SK-N-SH (cell line): ENCODE measurements at regions not wholly inside any gene's neighbourhood (a gene's known extent, or its start where the extent isn't known, plus 50 kb on each side); places are given as distances from the start of the nearest gene placed in this dataset.
A peak's percentile ranks its signal among the peaks of the same experiment; 100 is the strongest.

Experiments used
- CTCF ChIA-PET: fragments of 300-600, 350-600 bp; formaldehyde crosslinking; extraction: SDS; loops from one replicate; lab custom pipeline; 2021; lab: Yijun Ruan, JAX
- POLR2A ChIA-PET: fragments of 350-600 bp; sonication (Branson Sonifier 250); formaldehyde crosslinking; extraction: SDS; loops from one replicate; lab custom pipeline; 2020; ENCODE audit warnings: antibody characterized with exemption, inconsistent platforms; lab: Yijun Ruan, JAX
- DNase-seq: peaks from one replicate; pipeline ENCODE4 v3.0.0; 2012
- H2AFZ ChIP-seq: fragments of 200-600 bp; sonication (generic); 2 replicates; pipeline ENCODE4 v1.8.1; 2016; ENCODE audit warnings: antibody characterized with exemption, mild to moderate bottlenecking, low read depth
- H3F3A ChIP-seq: fragments of 200-600 bp; sonication (generic); replicated peaks from 2 replicates; pipeline ENCODE3; 2016; ENCODE audit warnings: antibody characterized with exemption, mild to moderate bottlenecking; ENCODE audit not compliant: insufficient read depth
- H3K27ac ChIP-seq, 2 experiments: fragments of 200-500 bp in 1 of 2; fragments of 200-600 bp in 1 of 2; sonication (Bioruptor generic) in 1 of 2; sonication (generic), shearing (Covaris generic) in 1 of 2; 2 replicates each; pipeline versions ENCODE4 v1.5.1 to v1.6.1; 2014 to 2016; ENCODE audit warnings: low read depth in 2 of 2, inconsistent platforms in 1 of 2, low read length in 1 of 2, mild to moderate bottlenecking in 1 of 2, mixed read lengths in 1 of 2
- H3K27me3 ChIP-seq: fragments of 200-600 bp; sonication (generic), shearing (Covaris generic); 2 replicates; pipeline ENCODE4 v1.6.1; 2016; ENCODE audit warnings: mixed run types; ENCODE audit not compliant: insufficient read depth
- H3K36me3 ChIP-seq, 2 experiments: fragments of 200-500 bp in 1 of 2; fragments of 200-600 bp in 1 of 2; sonication (Bioruptor generic) in 1 of 2; sonication (generic) in 1 of 2; replicated peaks in 1 of 2; 2 replicates each; pipeline versions ENCODE3 to v1.5.1; 2014 to 2016; ENCODE audit warnings: low read length in 1 of 2, mild to moderate bottlenecking in 1 of 2; ENCODE audit not compliant: insufficient read depth in 2 of 2, control insufficient read depth in 1 of 2
- H3K4me1 ChIP-seq, 2 experiments: fragments of 200-500 bp in 1 of 2; fragments of 200-600 bp in 1 of 2; sonication (Bioruptor generic) in 1 of 2; sonication (generic), shearing (Covaris generic) in 1 of 2; 2 replicates each; pipeline versions ENCODE4 v1.5.1 to v1.6.1; 2014 to 2016; ENCODE audit warnings: low read depth in 1 of 2, low read length in 1 of 2, mixed run types in 1 of 2; ENCODE audit not compliant: insufficient read depth in 2 of 2, control insufficient read depth in 1 of 2
- H3K4me2 ChIP-seq: fragments of 200-600 bp; sonication (generic), shearing (Covaris generic); 2 replicates; pipeline ENCODE4 v1.6.1; 2017; ENCODE audit warnings: mixed run types
- H3K4me3 ChIP-seq, 2 experiments: fragments of 200-500 bp in 1 of 2; fragments of 200-600 bp in 1 of 2; sonication (Bioruptor generic) in 1 of 2; sonication (generic), shearing (Covaris generic) in 1 of 2; 2 replicates each; pipeline versions ENCODE4 v1.5.1 to v1.8.1; 2014 to 2016; ENCODE audit warnings: low read depth in 2 of 2, inconsistent platforms in 1 of 2, low read length in 1 of 2, mild to moderate bottlenecking in 1 of 2, mixed read lengths in 1 of 2, moderate library complexity in 1 of 2
- H3K79me2 ChIP-seq: fragments of 200-600 bp; sonication (generic); 2 replicates; pipeline ENCODE4 v1.8.1; 2017; ENCODE audit warnings: mild to moderate bottlenecking; ENCODE audit not compliant: insufficient read depth
- H3K9ac ChIP-seq: fragments of 200-600 bp; sonication (generic); 2 replicates; pipeline ENCODE4 v1.6.1; 2017; ENCODE audit warnings: mixed run types
- H3K9me2 ChIP-seq: fragments of 200-600 bp; sonication (generic); 2 replicates; pipeline ENCODE4 v1.6.1; 2017; ENCODE audit warnings: mixed run types
- H3K9me3 ChIP-seq: fragments of 200-600 bp; sonication (generic); 2 replicates; pipeline ENCODE4 v1.6.1; 2017; ENCODE audit warnings: mixed run types, mild to moderate bottlenecking, moderate library complexity
- H4K20me1 ChIP-seq: fragments of 200-600 bp; sonication (generic); 2 replicates; pipeline ENCODE4 v1.6.1; 2017; ENCODE audit warnings: mild to moderate bottlenecking, mixed run types; ENCODE audit not compliant: insufficient read depth
- CHD2 ChIP-seq: fragments of 150-350 bp; IDR thresholded peaks from 2 replicates; pipeline ENCODE4 v1.6.1; 2018; ENCODE audit warnings: low read length; ENCODE audit not compliant: partially characterized antibody
- ELF1 ChIP-seq: IDR thresholded peaks from 2 replicates; pipeline ENCODE4 v1.4.0; 2012
- EP300 ChIP-seq, 2 experiments: IDR thresholded peaks; 2 replicates each; pipeline versions ENCODE4 v1.4.0 to v1.6.1; 2012; ENCODE audit warnings: borderline replicate concordance in 1 of 2, low read depth in 1 of 2, low read length in 1 of 2
- FOSL2 ChIP-seq: IDR thresholded peaks from 2 replicates; pipeline ENCODE4 v1.4.0; 2012; ENCODE audit warnings: low read depth, mild to moderate bottlenecking, moderate library complexity, borderline replicate concordance
- FOXJ3 ChIP-seq: sonication (generic); formaldehyde crosslinking; IDR thresholded peaks from 2 replicates; pipeline ENCODE4 v1.5.1; 2020; ENCODE audit warnings: mild to moderate bottlenecking, missing genetic modification reagents
- GATA2 ChIP-seq: sonication (generic); formaldehyde crosslinking; IDR thresholded peaks from 2 replicates; pipeline ENCODE4 v1.5.0; 2020; ENCODE audit warnings: mild to moderate bottlenecking, missing genetic modification reagents
- JUND ChIP-seq: IDR thresholded peaks from 2 replicates; pipeline ENCODE4 v1.4.0; 2012
- MAX ChIP-seq: IDR thresholded peaks from 2 replicates; pipeline ENCODE4 v1.4.0; 2012; ENCODE audit warnings: low read depth
- NFIC ChIP-seq: IDR thresholded peaks from 2 replicates; pipeline ENCODE4 v1.4.0; 2012; ENCODE audit warnings: borderline replicate concordance
- NRF1 ChIP-seq: IDR thresholded peaks from 2 replicates; pipeline ENCODE4 v1.6.1; 2012; ENCODE audit warnings: low read depth, mild to moderate bottlenecking, low read length
- PBX3 ChIP-seq: IDR thresholded peaks from 2 replicates; pipeline ENCODE4; 2012
- RCOR1 ChIP-seq: fragments of 150-350 bp; IDR thresholded peaks from 2 replicates; pipeline ENCODE4 v1.6.1; 2017; ENCODE audit warnings: antibody characterized with exemption, low read length
- RFX5 ChIP-seq: IDR thresholded peaks from 2 replicates; pipeline ENCODE4 v1.6.1; 2012; ENCODE audit warnings: mild to moderate bottlenecking, improper control_type of control experiment, low read length
- SIN3A ChIP-seq: IDR thresholded peaks from 2 replicates; pipeline ENCODE4 v1.6.1; 2012; ENCODE audit warnings: low read depth, mild to moderate bottlenecking, low read length, moderate library complexity, borderline replicate concordance
- SMC3 ChIP-seq: IDR thresholded peaks from 2 replicates; pipeline ENCODE4 v1.6.1; 2012; ENCODE audit warnings: low read depth, low read length, improper control_type of control experiment
- TCF12 ChIP-seq: IDR thresholded peaks from 2 replicates; pipeline ENCODE4 v1.4.0; 2012
- TEAD4 ChIP-seq: IDR thresholded peaks from 2 replicates; pipeline ENCODE4 v1.4.0; 2012; ENCODE audit warnings: mild to moderate bottlenecking, borderline replicate concordance; ENCODE audit not compliant: insufficient read depth
- USF2 ChIP-seq: fragments of 150-350 bp; IDR thresholded peaks from 2 replicates; pipeline ENCODE4 v1.6.1; 2017; ENCODE audit warnings: antibody characterized with exemption, low read length, low read depth, borderline replicate concordance
- WGBS: methylation state at CpG from one replicate; pipeline ENCODE4 v1.1.6; 2017; ENCODE audit warnings: low lambda C conversion rate; 5-methylcytosine and 5-hydroxymethylcytosine counted together
- TF ChIP-seq, protein P1 (sequence below): IDR thresholded peaks from 2 replicates; pipeline ENCODE4 v1.4.0; 2012; ENCODE audit warnings: low read depth, borderline replicate concordance
- TF ChIP-seq, protein P2 (sequence below): IDR thresholded peaks from 2 replicates; pipeline ENCODE4 v1.4.0; 2012; ENCODE audit warnings: low read depth, borderline replicate concordance

- ChIA-PET CTCF (interaction anchor here (0.7 to 1.3 kb wide), 3 partner anchors 9 to 309 kb away, joined by 3 to 4 read pairs (median 4); no protein-coding TSS in a partner anchor), POLR2A (no interaction called here)
- peaks cover 4 to 25% of the 10 kb centered on the region in 2 experiments for H3K36me3 ChIP-seq
- H3K79me2 ChIP-seq = peaks cover 68% of the 10 kb centered on the region
- no peaks in the 10 kb centered on the region for H3K9me3 ChIP-seq
- no peak overlapping the region for H3K4me3 ChIP-seq
- H2AFZ ChIP-seq = no peak overlapping the region
- no peaks in the 10 kb centered on the region for H3K9me2 ChIP-seq
- H3K4me2 ChIP-seq = peak overlapping the region; percentile 62; the same call in 1 of the 2 replicates
- peak overlapping the region; percentile 81 to 93 for H3K27ac ChIP-seq
- H3K9ac ChIP-seq = peak overlapping the region; percentile 15; the same call in 1 of the 2 replicates
- 87% methylated on average over 16 of the region's 22 CpGs for WGBS
- TF ChIP-seq, protein P1, sequence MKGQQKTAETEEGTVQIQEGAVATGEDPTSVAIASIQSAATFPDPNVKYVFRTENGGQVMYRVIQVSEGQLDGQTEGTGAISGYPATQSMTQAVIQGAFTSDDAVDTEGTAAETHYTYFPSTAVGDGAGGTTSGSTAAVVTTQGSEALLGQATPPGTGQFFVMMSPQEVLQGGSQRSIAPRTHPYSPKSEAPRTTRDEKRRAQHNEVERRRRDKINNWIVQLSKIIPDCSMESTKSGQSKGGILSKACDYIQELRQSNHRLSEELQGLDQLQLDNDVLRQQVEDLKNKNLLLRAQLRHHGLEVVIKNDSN = no peak
- TF ChIP-seq JUND = no peak
- TF ChIP-seq CHD2 = no peak
- TF ChIP-seq RCOR1 = no peak
- no peak for TF ChIP-seq FOXJ3 (CRISPR knock-in tag)
- TF ChIP-seq PBX3 = no peak
- no peak for TF ChIP-seq GATA2 (CRISPR knock-in tag)
- TF ChIP-seq USF2 = no peak
- no peak for TF ChIP-seq SIN3A
- TF ChIP-seq SMC3 = no peak
- no peak for TF ChIP-seq RFX5
- no peaks in the 10 kb centered on the region for H3K27me3 ChIP-seq
- peaks cover 22 to 71% of the 10 kb centered on the region in 2 experiments; a peak in 3 of 4 replicates for H3K4me1 ChIP-seq
- no peaks in the 10 kb centered on the region; the same call in 1 of the 2 replicates for H4K20me1 ChIP-seq
- DNase-seq = no peak
- H3F3A ChIP-seq = peaks cover 13% of the 10 kb centered on the region
Measured at GRCh38 chr12:124411953-124412645, 117.2 kb downstream of the RFLNA start.

DNA sequence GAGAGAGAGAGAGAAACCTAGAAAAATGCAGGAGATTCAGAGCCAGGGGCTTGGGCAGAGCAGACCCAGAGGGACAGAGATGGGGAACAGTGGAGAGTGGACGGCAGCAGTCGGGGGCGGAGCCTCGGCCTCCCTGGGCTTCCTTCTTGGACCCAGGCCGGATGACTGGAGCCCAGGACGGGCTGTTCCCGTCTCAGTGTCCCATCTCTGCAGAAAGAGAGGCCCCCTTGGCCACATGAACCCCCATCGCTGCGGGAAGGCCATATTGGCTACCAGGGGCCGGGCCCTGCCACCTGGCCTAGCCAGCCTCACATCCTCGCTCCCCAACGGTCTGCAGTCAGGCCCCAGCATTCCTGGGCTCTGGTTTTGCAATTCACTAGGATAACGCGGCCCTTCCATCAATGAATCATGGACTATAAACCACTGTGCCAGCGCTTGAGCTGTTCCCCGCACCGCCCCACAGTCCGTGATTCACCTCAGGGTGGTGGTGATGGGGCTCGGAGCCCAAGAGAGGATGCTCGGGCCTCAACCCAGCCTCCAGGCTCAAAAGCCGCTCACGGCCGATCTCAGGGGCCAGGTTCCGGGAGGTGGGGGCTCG lies 116.5 kb downstream of the RFLNA start:
- ChIA-PET CTCF (interaction anchor here (0.7 to 5.3 kb wide), 5 partner anchors 9 to 310 kb away, joined by 3 to 37 read pairs (median 4); no protein-coding TSS in a partner anchor), POLR2A (no interaction called here)
- H4K20me1 ChIP-seq = peaks cover 4% of the 10 kb centered on the region; the same call in 1 of the 2 replicates
- TF ChIP-seq ELF1 (no peak), TEAD4 (0 out of 2 replicates have a peak, but pooled peaks have one; percentile 55), JUND (no peak; the same call in 1 of the 2 replicates), MAX (peak; percentile 80), NRF1 (no peak), FOSL2 (peak; percentile 82), EP300 (IDR thresholded peaks at IDR 0.05; ENCODE audit: borderline replicate concordance in 1 of 2, low read depth in 1 of 2, low read length in 1 of 2) (peak in 1 of 2 experiments; percentile 59; a peak in 1 of 4 replicates), NFIC (peak; percentile 76; the same call in 1 of the 2 replicates), SIN3A (peak; percentile 41; the same call in 1 of the 2 replicates), PBX3 (peak; percentile 67), TCF12 (peak; percentile 58; the same call in 1 of the 2 replicates)
- TF ChIP-seq, protein P2, sequence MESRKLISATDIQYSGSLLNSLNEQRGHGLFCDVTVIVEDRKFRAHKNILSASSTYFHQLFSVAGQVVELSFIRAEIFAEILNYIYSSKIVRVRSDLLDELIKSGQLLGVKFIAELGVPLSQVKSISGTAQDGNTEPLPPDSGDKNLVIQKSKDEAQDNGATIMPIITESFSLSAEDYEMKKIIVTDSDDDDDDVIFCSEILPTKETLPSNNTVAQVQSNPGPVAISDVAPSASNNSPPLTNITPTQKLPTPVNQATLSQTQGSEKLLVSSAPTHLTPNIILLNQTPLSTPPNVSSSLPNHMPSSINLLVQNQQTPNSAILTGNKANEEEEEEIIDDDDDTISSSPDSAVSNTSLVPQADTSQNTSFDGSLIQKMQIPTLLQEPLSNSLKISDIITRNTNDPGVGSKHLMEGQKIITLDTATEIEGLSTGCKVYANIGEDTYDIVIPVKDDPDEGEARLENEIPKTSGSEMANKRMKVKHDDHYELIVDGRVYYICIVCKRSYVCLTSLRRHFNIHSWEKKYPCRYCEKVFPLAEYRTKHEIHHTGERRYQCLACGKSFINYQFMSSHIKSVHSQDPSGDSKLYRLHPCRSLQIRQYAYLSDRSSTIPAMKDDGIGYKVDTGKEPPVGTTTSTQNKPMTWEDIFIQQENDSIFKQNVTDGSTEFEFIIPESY = peak; percentile 66; the same call in 1 of the 2 replicates
- peaks cover 4 to 19% of the 10 kb centered on the region in 2 experiments for H3K36me3 ChIP-seq
- peaks cover 22 to 78% of the 10 kb centered on the region in 2 experiments; a peak in 3 of 4 replicates for H3K4me1 ChIP-seq
- WGBS = 48% methylated on average over 21 of the region's 25 CpGs
- H3K9me2 ChIP-seq = no peaks in the 10 kb centered on the region
- H2AFZ ChIP-seq = no peak overlapping the region
- H3K9ac ChIP-seq = peak overlapping the region; percentile 56
- no peak overlapping the region for H3K4me3 ChIP-seq
- peak; percentile 69 for DNase-seq
- no peaks in the 10 kb centered on the region for H3K27me3 ChIP-seq
- H3K27ac ChIP-seq = peak overlapping the region; percentile 81 to 93
- peak overlapping the region; percentile 62; the same call in 1 of the 2 replicates for H3K4me2 ChIP-seq
- peaks cover 13% of the 10 kb centered on the region for H3F3A ChIP-seq
- peaks cover 75% of the 10 kb centered on the region for H3K79me2 ChIP-seq
- no peaks in the 10 kb centered on the region for H3K9me3 ChIP-seq
